Neural progenitor cell (in vitro differentiated cells): ENCODE measurements at regions not wholly inside any gene's neighbourhood (a gene's known extent, or its start where the extent isn't known, plus 50 kb on each side); places are given as distances from the start of the nearest gene placed in this dataset.

Experiments
- DNase-seq: peaks from one replicate; pipeline ENCODE4 v3.0.0-alpha.2; 2016; ENCODE audit warnings: low spot score
- H2AFZ ChIP-seq: fragments of 200-600 bp; sonication (generic); replicated peaks from 2 replicates; pipeline ENCODE4 v1.6.1; 2016; ENCODE audit warnings: antibody characterized with exemption
- H3F3A ChIP-seq: fragments of 200-600 bp; sonication (generic); 2 replicates; pipeline ENCODE4 v1.6.1; 2016; ENCODE audit warnings: antibody characterized with exemption, low read depth
- H3K27ac ChIP-seq: fragments of 200-600 bp; sonication (generic); 2 replicates; pipeline ENCODE4 v1.5.1; 2016; ENCODE audit warnings: mild to moderate bottlenecking
- H3K27me3 ChIP-seq: fragments of 200-600 bp; sonication (generic); 2 replicates; pipeline ENCODE4 v1.6.1; 2016; ENCODE audit warnings: mild to moderate bottlenecking, moderate library complexity
- H3K36me3 ChIP-seq: fragments of 200-600 bp; sonication (generic); 2 replicates; pipeline ENCODE4 v1.5.1; 2016
- H3K4me1 ChIP-seq: fragments of 200-600 bp; sonication (generic); 2 replicates; pipeline ENCODE4 v1.6.1; 2016; ENCODE audit warnings: mixed run types
- H3K4me2 ChIP-seq: fragments of 200-600 bp; sonication (generic); 2 replicates; pipeline ENCODE4 v1.6.1; 2016
- H3K4me3 ChIP-seq: fragments of 200-600 bp; sonication (generic); 2 replicates; pipeline ENCODE4 v1.5.1; 2016
- H3K79me2 ChIP-seq: fragments of 200-600 bp; sonication (generic); 2 replicates; pipeline ENCODE4 v1.6.1; 2016; ENCODE audit warnings: low read depth
- H3K9ac ChIP-seq: fragments of 200-600 bp; sonication (generic); 2 replicates; pipeline ENCODE4 v1.6.1; 2016
- H3K9me3 ChIP-seq: fragments of 200-600 bp; sonication (generic); 2 replicates; pipeline ENCODE4 v1.5.1; 2016; ENCODE audit warnings: low read depth
- H4K20me1 ChIP-seq: fragments of 200-600 bp; sonication (generic); 2 replicates; pipeline ENCODE4 v1.6.1; 2016; ENCODE audit warnings: low read depth
- H3K27ac Mint-ChIP-seq: 3 replicates; pipeline ENCODE4 v1.8.0; 2021; ENCODE audit warnings: mixed read lengths
- H3K27me3 Mint-ChIP-seq: 2 replicates; pipeline ENCODE4 v1.8.0; 2022; ENCODE audit warnings: low read depth, mild to moderate bottlenecking, inconsistent platforms, moderate library complexity, mixed read lengths; ENCODE audit not compliant: insufficient read depth
- H3K36me3 Mint-ChIP-seq: 3 replicates; pipeline ENCODE4 v1.8.0; 2021; ENCODE audit warnings: mixed read lengths
- H3K4me1 Mint-ChIP-seq: 3 replicates; pipeline ENCODE4 v1.8.0; 2021; ENCODE audit warnings: mixed read lengths
- H3K4me3 Mint-ChIP-seq: 3 replicates; pipeline ENCODE4 v1.8.0; 2021; ENCODE audit warnings: mild to moderate bottlenecking, moderate library complexity, mixed read lengths
- H3K9me3 Mint-ChIP-seq: 3 replicates; pipeline ENCODE4 v1.8.0; 2020; ENCODE audit warnings: mixed read lengths
- CTCF ChIP-seq: fragments of 200-600 bp; sonication (generic); IDR thresholded peaks from 2 replicates; pipeline ENCODE4 v1.5.1; 2017; ENCODE audit warnings: antibody characterized with exemption, mild to moderate bottlenecking
- EZH2 ChIP-seq: fragments of 200-600 bp; sonication (generic); IDR thresholded peaks from 2 replicates; pipeline ENCODE4 v1.6.1; 2017; ENCODE audit warnings: antibody characterized with exemption, mild to moderate bottlenecking, moderate library complexity
- EZH2phosphoT487 ChIP-seq: fragments of 200-600 bp; sonication (generic); IDR thresholded peaks from 2 replicates; pipeline ENCODE4 v1.6.1; 2017; ENCODE audit warnings: antibody characterized with exemption

GRCh38 chr5:105304859-105305258 lies 1742.3 kb upstream of the NUDT12 start:
- H3K4me3 Mint-ChIP-seq: no peak overlapping the region
- H3K27ac Mint-ChIP-seq: no peak overlapping the region
- Histone ChIP-seq H3K27me3 (no peaks in the 10 kb centered on the region), H3K4me1 (no peaks in the 10 kb centered on the region), H3K9ac (no peak overlapping the region), H3K9me3 (peaks cover 3% of the 10 kb centered on the region), H3K36me3 (no peaks in the 10 kb centered on the region), H3K27ac (no peak overlapping the region), H4K20me1 (no peaks in the 10 kb centered on the region), H3K79me2 (no peaks in the 10 kb centered on the region), H3F3A (no peaks in the 10 kb centered on the region), H2AFZ (no peak overlapping the region), H3K4me2 (no peak overlapping the region), H3K4me3 (no peak overlapping the region)
- no peaks in the 10 kb centered on the region for H3K27me3 Mint-ChIP-seq
- TF ChIP-seq EZH2: no peak
- peak; percentile 28 for TF ChIP-seq CTCF
- no peak for DNase-seq
- no peaks in the 10 kb centered on the region for H3K36me3 Mint-ChIP-seq
- no peaks in the 10 kb centered on the region for H3K9me3 Mint-ChIP-seq
- no peaks in the 10 kb centered on the region for H3K4me1 Mint-ChIP-seq

- Mint-ChIP-seq H3K9me3 (no peaks in the 10 kb centered on the region), H3K4me1 (no peaks in the 10 kb centered on the region), H3K4me3 (no peak overlapping the region)
Measured at GRCh38 chr5:105288946-105289345, 1726.4 kb upstream of the NUDT12 start.

GRCh38 chr5:105283134-105283533 lies 1720.5 kb upstream of the NUDT12 start:
- Mint-ChIP-seq H3K4me1 (no peaks in the 10 kb centered on the region), H3K36me3 (no peaks in the 10 kb centered on the region), H3K27ac (no peak overlapping the region), H3K9me3 (no peaks in the 10 kb centered on the region), H3K27me3 (no peaks in the 10 kb centered on the region), H3K4me3 (no peak overlapping the region)
- H3K4me2 ChIP-seq: no peak overlapping the region
- no peaks in the 10 kb centered on the region for H3K27me3 ChIP-seq
- no peak overlapping the region for H3K4me3 ChIP-seq
- H3K79me2 ChIP-seq: no peaks in the 10 kb centered on the region
- H3K4me1 ChIP-seq: no peaks in the 10 kb centered on the region
- no peak for DNase-seq
- TF ChIP-seq EZH2phosphoT487 (no peak), CTCF (no peak), EZH2 (no peak)
- H4K20me1 ChIP-seq: no peaks in the 10 kb centered on the region
- H3F3A ChIP-seq: no peaks in the 10 kb centered on the region
- no peak overlapping the region for H3K9ac ChIP-seq
- no peaks in the 10 kb centered on the region for H3K36me3 ChIP-seq
- H3K9me3 ChIP-seq: no peaks in the 10 kb centered on the region
- H3K27ac ChIP-seq: no peak overlapping the region
- no peak overlapping the region for H2AFZ ChIP-seq

More at GRCh38 chr5:105288946-105289345, 1726.4 kb upstream of the NUDT12 start:
- no peaks in the 10 kb centered on the region for H3K9me3 ChIP-seq
- H3K36me3 ChIP-seq: no peaks in the 10 kb centered on the region
- no peak overlapping the region for H2AFZ ChIP-seq
- no peak for DNase-seq
- no peaks in the 10 kb centered on the region for H3F3A ChIP-seq
- no peaks in the 10 kb centered on the region for H3K27me3 ChIP-seq
- H3K79me2 ChIP-seq: no peaks in the 10 kb centered on the region
- no peaks in the 10 kb centered on the region for H3K4me1 ChIP-seq
- no peaks in the 10 kb centered on the region for H3K36me3 Mint-ChIP-seq
- TF ChIP-seq EZH2phosphoT487: no peak
- TF ChIP-seq EZH2: no peak
- no peak for TF ChIP-seq CTCF
- H3K27ac ChIP-seq: no peak overlapping the region
- no peak overlapping the region for H3K27ac Mint-ChIP-seq
- no peaks in the 10 kb centered on the region for H3K27me3 Mint-ChIP-seq
- H4K20me1 ChIP-seq: no peaks in the 10 kb centered on the region
- no peak overlapping the region for H3K4me3 ChIP-seq
- H3K4me2 ChIP-seq: no peak overlapping the region
- no peak overlapping the region for H3K9ac ChIP-seq

- Histone ChIP-seq H3K9ac (no peak overlapping the region), H2AFZ (no peak overlapping the region), H3K4me3 (no peak overlapping the region), H3K4me1 (no peaks in the 10 kb centered on the region), H3K9me3 (no peaks in the 10 kb centered on the region), H3F3A (no peaks in the 10 kb centered on the region), H3K27me3 (no peaks in the 10 kb centered on the region), H3K27ac (no peak overlapping the region), H4K20me1 (no peaks in the 10 kb centered on the region), H3K79me2 (no peaks in the 10 kb centered on the region), H3K4me2 (no peak overlapping the region), H3K36me3 (no peaks in the 10 kb centered on the region)
- H3K4me3 Mint-ChIP-seq: no peak overlapping the region
- no peaks in the 10 kb centered on the region for H3K36me3 Mint-ChIP-seq
- TF ChIP-seq CTCF: no peak
- TF ChIP-seq EZH2phosphoT487: no peak
- TF ChIP-seq EZH2: no peak
- no peak for DNase-seq
- no peaks in the 10 kb centered on the region for H3K4me1 Mint-ChIP-seq
- no peak overlapping the region for H3K27ac Mint-ChIP-seq
- H3K9me3 Mint-ChIP-seq: no peaks in the 10 kb centered on the region
- no peaks in the 10 kb centered on the region for H3K27me3 Mint-ChIP-seq
Measured at GRCh38 chr5:105274079-105274478, 1711.5 kb upstream of the NUDT12 start.
